Stromal cell of bone marrow (primary cell): ENCODE measurements at regions not wholly inside any gene's neighbourhood (a gene's known extent, or its start where the extent isn't known, plus 50 kb on each side); places are given as distances from the start of the nearest gene placed in this dataset.

ENCODE experiments used
- DNase-seq: peaks from one replicate; pipeline ENCODE4 v3.0.0-alpha.2; 2012; ENCODE audit warnings: low read depth

- no peak for DNase-seq
Observed at GRCh38 chr15:67892559-67893377, 52.9 kb upstream of the RNU6-1 start.

GRCh38 chr15:67895237-67895636 lies 55.4 kb upstream of the RNU6-1 start:
- no peak for DNase-seq

GRCh38 chr15:67897646-67898339 lies 57.9 kb upstream of the RNU6-1 start:
- DNase-seq: no peak

- no peak for DNase-seq
Observed at GRCh38 chr15:67899596-67900283, 59.9 kb upstream of the RNU6-1 start.

GRCh38 chr15:67900621-67901147 lies 60.8 kb upstream of the RNU6-1 start:
- DNase-seq: no peak

- no peak for DNase-seq
Observed at GRCh38 chr15:67901922-67902321, 62.1 kb upstream of the RNU6-1 start.

GRCh38 chr15:67902579-67903009 lies 62.7 kb upstream of the RNU6-1 start:
- no peak for DNase-seq

- no peak for DNase-seq
Observed at GRCh38 chr15:67903708-67904107, 63.9 kb upstream of the RNU6-1 start.

- no peak for DNase-seq
Observed at GRCh38 chr15:67905628-67906027, 65.8 kb upstream of the RNU6-1 start.

- no peak for DNase-seq
Observed at GRCh38 chr15:67906382-67906781, 66.5 kb upstream of the RNU6-1 start.

- DNase-seq: no peak
Observed at GRCh38 chr15:67907184-67907723, 67.4 kb upstream of the RNU6-1 start.

GRCh38 chr15:67908756-67909155 lies 68.9 kb upstream of the RNU6-1 start:
- no peak for DNase-seq

GRCh38 chr15:67911727-67912126 lies 71.9 kb upstream of the RNU6-1 start:
- DNase-seq: no peak

GRCh38 chr15:67914028-67914427 lies 74.2 kb upstream of the RNU6-1 start:
- DNase-seq: no peak

GRCh38 chr15:67914537-67915460 lies 75.0 kb upstream of the RNU6-1 start:
- DNase-seq: peak; percentile 20

- DNase-seq: peak; percentile 18
Observed at GRCh38 chr15:67915461-67916374, 75.9 kb upstream of the RNU6-1 start.

GRCh38 chr15:67916565-67916964 lies 76.7 kb upstream of the RNU6-1 start:
- DNase-seq: no peak

GRCh38 chr15:67917037-67917436 lies 77.2 kb upstream of the RNU6-1 start:
- no peak for DNase-seq

- DNase-seq: no peak
Observed at GRCh38 chr15:67917636-67918035, 77.8 kb upstream of the RNU6-1 start.

GRCh38 chr15:67918205-67918861 lies 78.5 kb upstream of the RNU6-1 start:
- DNase-seq: no peak
